NK-92 treated with Interleukin-12 subunit alpha and Interleukin-12 subunit beta, amount 100 ng/mL, for 24 hours (cell line): ENCODE measurements at regions not wholly inside any gene's neighbourhood (a gene's known extent, or its start where the extent isn't known, plus 50 kb on each side); places are given as distances from the start of the nearest gene placed in this dataset.

Experiments
- DNase-seq: peaks from one replicate; lab custom pipeline; 2025; lab: John Stamatoyannopoulos, UW

- DNase-seq, result no peak
Observed at GRCh38 chr1:221371705-221372104, 370.2 kb downstream of the DUSP10 start.

GRCh38 chr1:221373795-221374194 lies 368.1 kb downstream of the DUSP10 start:
- DNase-seq, result no peak

DNA sequence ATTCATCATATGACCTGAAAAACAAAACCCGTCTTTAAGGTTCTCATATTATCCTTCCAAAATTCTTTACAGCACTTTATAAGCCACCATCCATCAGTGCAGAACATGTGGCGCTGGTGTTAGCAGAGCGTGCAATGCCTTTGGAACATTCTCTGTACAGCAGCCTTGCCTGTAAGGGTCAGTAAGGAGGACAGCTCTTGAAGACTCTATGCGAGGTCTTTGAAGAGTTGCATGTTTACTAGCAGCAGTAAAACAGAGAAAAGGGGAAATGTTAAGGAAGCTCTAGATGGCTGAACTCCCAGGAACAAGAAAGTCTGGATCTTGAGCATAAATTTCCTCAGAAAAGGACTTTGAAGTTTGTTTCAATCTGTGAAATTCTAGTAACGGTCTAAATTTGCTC lies 365.6 kb downstream of the DUSP10 start:
- DNase-seq, result no peak

DNA sequence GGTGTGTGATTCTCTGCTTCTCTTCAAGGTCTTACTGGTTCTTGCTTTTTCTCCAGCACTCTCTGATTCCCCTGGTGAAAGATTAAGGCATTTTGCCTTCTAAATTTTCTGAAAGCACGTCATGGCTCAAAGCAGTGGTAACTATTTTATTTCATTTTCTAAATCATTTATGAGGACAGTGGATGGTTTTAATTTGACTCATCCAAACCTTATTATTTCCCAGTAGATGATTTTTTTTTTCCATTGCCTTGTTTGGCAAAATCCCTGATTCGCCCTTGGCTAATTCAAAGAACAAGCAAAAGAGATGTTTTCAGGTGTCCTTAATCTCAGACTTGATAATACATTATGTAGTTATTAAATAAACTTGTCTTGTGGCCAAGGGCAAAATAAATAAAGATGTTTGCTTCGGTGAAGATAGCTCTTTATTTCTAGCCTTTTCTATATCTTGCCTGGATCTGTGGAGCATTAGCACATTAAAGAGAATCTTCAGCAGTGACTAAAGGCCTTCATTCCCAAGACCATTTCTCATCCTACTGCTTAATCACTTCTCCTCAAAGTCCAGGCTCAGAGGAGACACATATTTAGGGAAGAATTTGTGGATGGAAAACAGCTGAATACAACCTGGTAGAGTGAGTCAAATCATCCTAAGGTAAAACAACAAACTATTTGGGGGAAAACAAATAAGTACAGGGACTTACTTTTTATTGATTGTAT lies 359.8 kb downstream of the DUSP10 start:
- DNase-seq, result no peak

DNA sequence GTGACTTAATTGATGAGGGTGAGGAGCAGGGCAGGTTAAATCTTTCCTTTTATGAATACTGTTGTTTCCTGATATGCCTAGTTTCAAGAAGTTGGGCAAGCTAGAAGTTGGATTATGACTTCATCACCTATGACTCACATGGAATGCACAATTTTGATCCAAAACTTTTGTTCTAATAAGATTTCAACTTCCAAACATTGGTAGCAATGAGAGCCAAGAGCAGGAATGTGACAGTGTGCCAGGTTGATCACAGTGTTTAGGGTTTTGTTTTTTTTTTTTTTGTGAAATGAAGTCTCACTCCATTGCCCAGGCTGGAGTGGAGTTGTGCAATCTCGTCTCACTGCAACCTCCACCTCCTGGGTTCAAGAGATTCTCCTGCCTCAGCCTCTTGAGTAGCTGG lies 349.4 kb downstream of the DUSP10 start:
- DNase-seq, result no peak

DNA sequence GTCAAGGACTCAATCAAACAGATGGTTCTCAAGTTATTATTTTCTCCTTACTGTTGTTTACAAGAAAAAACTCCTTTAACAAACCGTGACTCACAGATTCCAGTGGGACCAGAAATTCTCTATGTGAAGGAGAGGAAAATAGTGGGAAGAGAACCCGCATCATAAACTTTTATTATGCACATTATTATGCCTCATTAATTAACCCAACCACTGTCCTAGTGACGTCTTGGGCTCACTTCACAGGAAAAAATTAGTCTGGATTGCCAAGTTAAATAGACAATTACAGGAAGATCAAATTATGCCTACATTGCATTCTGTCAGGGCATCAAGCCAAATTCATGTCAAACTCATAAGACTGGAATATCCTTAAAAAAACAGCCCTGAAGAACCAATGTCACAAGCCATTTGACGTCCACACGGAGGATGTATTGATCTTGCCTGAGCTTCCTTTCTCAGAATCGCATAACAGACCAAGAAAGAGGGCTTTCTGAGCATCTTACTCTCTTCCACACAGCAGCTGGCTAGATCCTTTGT lies 347.8 kb downstream of the DUSP10 start:
- no peak for DNase-seq

DNA sequence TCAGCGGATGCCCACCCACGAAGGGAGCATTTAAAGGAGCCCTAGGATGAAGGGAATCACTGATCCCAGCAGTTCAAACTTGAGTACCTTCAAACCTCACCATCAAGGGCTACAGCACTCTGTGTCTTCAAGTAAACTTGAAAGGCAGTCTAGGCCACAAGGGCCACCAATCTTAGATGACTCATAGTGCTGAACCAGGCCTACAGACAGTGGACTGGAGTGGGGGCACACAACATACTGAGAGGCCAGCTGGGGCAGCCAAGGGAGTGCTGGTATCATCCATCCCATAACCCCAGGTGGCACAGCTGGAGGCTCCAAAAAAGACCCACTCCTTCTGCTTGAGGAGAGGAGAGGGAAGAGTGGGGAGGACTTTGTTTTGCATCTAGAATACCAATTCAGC lies 345.4 kb downstream of the DUSP10 start:
- DNase-seq, result no peak

DNA sequence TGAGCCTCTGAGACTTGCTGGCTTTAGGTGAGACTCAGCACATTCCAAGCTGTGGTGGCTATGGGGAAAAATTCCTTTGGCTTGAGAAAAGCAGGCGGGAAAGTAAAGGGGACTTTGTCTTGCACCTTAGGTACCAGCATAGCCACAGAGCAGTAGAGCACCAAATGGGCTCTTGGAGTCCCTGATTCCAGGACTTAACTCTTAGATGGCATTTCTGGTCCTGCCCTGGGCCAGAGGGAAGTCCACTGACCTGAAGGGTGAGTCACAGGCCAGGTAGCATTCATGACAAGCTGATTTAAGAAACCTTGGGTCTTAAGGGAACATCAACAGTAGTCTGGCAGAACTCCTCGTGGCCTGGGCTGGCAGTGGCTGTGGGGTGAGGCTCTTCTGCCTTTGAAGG lies 344.7 kb downstream of the DUSP10 start:
- no peak for DNase-seq

DNA sequence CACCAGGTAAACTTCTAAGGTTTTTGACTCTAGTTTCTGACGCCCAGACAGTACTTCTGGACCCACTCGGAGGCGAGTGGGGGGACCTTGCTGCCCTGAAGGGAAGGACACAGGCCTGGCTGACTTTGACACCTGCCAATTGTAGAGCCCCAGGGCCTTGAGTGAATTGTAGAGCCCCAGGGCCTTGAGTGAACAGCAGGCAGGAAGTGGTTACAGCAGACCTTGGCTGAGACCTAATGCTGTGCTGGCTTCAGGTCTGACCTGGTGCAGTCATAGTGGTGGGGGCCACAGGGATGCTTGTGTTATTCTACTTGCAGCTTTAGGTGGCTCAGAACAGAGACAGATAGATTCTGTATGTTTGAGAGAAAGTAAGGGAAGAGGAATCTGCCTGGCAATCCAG lies 344.3 kb downstream of the DUSP10 start:
- peak; percentile 42 for DNase-seq

DNA sequence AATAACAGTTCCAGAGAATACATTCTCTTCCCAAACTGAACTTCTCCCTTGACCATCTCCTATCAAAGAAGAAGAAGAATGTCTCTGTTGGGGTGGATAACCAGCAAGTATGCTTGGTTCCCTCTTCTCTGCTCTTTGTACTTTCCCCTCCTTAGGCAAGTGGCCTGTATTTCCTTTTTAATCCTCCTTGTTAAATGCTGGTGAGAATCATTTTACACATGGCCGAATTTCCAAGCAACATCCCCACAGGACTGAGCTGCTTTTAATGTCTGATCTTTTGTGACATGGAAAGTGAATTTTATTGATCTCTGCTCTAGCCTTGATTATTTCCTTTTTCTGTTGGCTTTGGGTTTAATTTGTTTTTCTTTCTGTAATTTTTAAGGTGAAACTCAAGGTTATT lies 336.7 kb downstream of the DUSP10 start:
- no peak for DNase-seq

DNA sequence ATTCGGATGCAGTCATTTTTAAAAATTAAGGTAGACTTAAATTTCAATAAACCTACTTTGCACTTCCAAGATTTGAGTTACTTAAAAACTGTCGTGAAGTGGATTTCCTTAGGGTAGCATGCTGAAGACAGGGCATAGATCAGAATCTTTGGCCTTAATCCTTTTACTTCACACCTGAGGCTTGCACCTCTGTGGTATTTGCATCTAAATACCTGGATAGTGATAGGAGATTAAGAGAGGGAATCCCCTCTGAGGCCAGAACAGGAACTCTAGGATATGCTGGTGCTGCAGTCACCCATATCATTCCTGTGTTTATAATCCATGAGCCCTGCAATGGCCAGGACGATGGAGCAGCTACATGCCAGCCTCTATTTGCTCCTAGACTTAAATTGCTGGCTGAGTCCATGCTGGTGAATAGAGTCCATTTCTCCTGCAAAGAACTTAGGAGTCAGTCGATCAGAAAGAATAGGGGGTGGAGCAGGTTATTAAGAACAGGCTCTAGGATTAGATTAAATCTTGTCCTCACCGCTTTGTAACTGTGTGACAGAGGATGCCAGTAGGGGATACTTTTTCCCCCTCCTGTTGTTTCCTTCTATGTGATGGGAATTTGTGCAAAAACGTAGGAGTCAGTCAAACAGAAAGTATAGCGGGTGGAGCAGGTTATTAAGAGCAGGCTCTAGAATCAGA lies 333.6 kb downstream of the DUSP10 start:
- no peak for DNase-seq

DNA sequence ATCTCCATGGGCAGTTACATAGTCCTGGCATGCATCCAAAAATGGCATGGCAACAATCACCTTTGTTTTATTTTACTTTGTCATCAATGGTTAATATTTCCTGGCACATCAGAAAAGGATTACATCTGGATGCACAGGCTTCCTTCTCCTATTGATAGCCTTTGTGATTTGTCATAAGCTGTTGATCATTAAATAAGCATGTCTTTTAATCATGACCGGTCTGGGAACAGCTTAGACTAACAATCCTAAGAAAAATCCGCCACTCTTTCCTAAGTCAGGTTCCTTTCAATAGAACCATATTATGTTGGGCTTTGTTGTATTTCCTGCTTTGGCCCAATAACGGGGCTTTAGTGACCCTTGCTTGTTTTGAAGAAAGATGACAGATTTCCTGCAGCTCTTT lies 330.6 kb downstream of the DUSP10 start:
- DNase-seq, result no peak

- no peak for DNase-seq
Observed at GRCh38 chr1:221414772-221415539, 326.9 kb downstream of the DUSP10 start.

- DNase-seq, result no peak
Observed at GRCh38 chr1:221415651-221416050, 326.2 kb downstream of the DUSP10 start.

GRCh38 chr1:221416142-221416541 lies 325.7 kb downstream of the DUSP10 start:
- no peak for DNase-seq

DNA sequence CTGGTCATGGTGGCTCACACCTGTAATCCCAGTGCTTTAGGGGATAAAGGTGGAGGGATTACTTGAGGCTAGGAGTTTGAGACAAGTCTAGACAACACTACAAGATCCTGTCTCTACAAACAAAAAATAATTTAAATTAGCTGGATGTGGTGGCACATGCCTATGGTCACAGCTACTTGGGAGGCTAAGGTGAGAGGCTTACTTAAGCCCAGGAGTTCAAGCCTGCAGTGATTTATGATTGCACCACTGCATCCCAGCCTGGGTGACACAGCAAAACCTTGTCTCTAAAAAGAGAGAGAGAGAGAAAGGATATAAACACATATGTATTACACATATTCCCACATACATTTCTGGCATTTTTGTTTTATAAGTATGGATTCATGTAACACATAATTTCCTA lies 325.2 kb downstream of the DUSP10 start:
- DNase-seq, result no peak

DNA sequence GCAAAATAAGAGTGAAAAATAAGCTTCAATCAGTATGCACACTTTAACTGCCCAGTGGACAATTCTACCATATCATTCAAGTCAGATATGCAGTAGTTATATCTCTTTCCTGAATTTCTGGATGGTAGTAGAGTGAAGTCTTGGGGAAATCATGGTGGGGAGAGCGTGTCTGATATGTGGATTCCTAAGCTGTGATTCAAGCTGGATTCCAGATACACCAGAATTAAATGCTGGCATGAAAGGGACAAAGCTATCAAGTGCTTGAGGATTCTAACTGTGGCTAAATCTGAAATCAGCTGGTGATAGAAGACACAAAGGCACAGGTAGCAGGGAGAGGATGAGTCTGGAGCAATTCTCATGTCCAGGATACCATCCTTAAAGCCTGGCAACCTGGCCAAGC lies 323.5 kb downstream of the DUSP10 start:
- no peak for DNase-seq

DNA sequence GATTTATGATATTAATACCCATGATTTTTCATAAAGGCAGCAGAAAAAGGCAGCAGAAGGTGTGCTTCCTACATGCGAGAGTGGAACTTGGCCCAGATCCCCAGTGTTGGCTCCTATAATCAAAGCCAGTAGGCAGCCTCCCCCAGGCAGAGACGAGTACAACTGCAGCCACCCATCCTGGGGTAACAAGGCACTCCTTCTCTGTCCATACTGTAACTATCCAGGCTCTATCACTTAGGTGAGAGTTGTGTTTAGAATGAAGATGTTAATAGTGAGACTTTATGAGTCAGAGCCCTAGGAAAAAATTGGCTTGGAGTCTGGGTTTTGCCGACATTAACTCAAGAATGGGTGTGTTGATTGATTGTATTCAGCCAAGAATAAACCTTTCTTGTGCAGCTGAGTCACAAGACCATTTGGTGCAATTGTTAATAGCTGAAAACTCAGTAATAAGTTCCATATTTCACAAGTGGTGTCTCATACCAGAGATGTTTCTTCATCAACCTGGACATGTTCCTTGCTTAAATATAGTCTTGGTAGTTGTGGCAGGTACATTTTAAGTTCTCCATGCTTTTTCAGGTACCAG lies 322.3 kb downstream of the DUSP10 start:
- DNase-seq, result no peak

DNA sequence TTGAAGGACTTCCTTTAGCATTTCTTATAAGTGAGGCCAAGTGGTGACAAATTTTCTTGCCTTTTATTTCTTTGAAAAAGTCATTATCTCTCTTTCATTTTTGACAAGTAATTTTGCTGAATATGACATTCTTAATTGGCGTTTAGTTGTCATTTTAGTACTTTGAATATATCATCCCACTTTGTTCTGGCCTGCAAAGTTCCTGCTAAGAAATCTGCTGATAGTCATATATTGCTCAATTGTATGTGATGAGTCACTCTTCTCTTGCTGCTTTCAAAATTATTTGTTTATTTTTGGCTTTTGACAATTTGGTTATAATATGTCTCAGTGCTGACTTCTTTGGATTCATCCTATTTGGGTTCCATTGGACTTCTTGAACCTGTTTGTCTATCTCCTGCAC lies 312.6 kb downstream of the DUSP10 start:
- no peak for DNase-seq

GRCh38 chr1:221430152-221430960 lies 311.5 kb downstream of the DUSP10 start:
- no peak for DNase-seq

- no peak for DNase-seq
Observed at GRCh38 chr1:221431068-221431651, 310.7 kb downstream of the DUSP10 start.
